ENCODE measurements at regions not wholly inside any gene's neighbourhood (a gene's known extent, or its start where the extent isn't known, plus 50 kb on each side); places are given as distances from the start of the nearest gene placed in this dataset.

GRCh38 chr10:52836816-52837215, 64.2 kb upstream of the MBL2 start:
- no peak for TF ChIP-seq POLR2AphosphoS5 (IDR thresholded peaks at IDR 0.05; ENCODE audit: borderline replicate concordance, low read depth, low read length)
- TF ChIP-seq EZH2 (IDR thresholded peaks at IDR 0.05) = no peak
- no peak for TF ChIP-seq FOXP2 (optimal IDR thresholded peaks at IDR 0.05; ENCODE audit: control extremely low read depth, extremely low read length, insufficient read depth)
- Histone ChIP-seq H3K36me3 (ENCODE audit: insufficient read depth, low read length) (no peaks in the 10 kb centered on the region), H3K27ac (no peak overlapping the region), H3K4me3 (no peak overlapping the region), H3K9me3 (ENCODE audit: low read depth, low read length) (no peaks in the 10 kb centered on the region), H3K9ac (ENCODE audit: insufficient read length) (no peak overlapping the region)
- DNase-seq (ENCODE audit: low read depth, low spot score) = no peak

Measured in SK-N-MC (cell line).